Forelimb muscle (tissue), 1 donor: ENCODE measurements at regions not wholly inside any gene's neighbourhood (a gene's known extent, or its start where the extent isn't known, plus 50 kb on each side); places are given as distances from the start of the nearest gene placed in this dataset.

Source experiments
- DNase-seq: peaks from one replicate; pipeline ENCODE4 v3.0.0-alpha.2; 2013; ENCODE audit warnings: low read depth

DNA sequence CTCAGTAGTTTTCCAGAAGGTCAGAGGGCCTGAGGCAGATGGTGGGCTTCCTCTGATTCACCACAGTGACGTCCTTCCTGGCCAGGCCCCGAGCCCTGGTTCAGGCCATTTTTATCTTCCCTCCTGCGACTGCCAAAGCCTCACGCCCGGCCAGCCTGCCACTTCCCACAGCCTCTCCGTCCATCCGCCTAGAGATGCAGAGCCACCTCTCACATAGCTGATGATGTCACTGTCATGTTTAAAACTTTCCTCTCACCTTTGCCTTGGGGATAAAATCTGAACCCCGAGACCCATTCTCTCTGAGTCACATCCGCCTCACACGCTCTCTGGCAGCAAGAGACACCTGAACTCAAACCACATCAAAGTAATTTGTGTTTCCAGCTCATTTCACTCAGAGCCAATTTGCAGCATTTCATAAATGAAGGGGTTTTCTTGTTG, 175.3 kb downstream of the QDPR start:
- DNase-seq, result no peak

- no peak for DNase-seq
Observed at GRCh38 chr4:17336069-17336468, 175.8 kb downstream of the QDPR start.

DNA sequence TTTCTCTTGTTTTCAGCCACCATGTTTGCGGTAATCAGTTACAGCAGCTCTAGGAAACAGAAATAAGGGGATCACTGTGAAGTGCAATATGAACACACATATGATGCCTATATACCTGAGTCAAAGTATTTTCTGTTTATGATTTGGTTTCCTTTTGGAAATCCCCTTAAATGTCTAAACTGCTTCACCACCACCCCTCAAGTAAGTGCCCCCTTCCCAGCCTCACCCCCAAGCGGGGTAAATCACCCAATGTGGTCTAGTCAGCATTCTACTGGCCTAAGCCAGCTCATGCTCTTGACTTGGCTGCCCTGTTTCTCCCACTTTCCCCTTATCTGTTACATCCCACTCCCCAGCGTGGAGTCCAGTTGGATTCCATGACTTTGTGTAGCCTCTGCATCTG, 176.5 kb downstream of the QDPR start:
- no peak for DNase-seq

- no peak for DNase-seq
Observed at GRCh38 chr4:17332478-17332877, 179.4 kb downstream of the QDPR start.

DNA sequence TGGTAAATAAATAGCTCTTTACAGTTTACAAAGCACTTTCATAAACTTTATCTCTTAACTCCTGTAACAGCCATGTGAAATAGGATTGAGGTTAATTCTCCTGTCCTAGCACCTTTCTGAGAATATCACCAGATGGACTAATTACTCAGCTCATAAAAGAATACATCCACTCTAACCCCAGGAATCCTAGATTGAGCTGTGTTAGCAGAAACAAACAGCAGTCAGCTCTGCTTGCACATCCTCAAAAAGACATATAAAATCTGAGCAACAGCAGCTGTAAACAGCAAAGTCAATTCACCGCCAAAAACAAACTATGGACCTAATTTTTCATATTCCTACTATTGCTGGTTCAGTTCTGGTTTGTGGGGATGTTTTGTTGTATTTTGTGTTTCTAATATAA, 182.8 kb downstream of the QDPR start:
- no peak for DNase-seq

- DNase-seq, result no peak
Observed at GRCh38 chr4:17328141-17328815, 183.6 kb downstream of the QDPR start.

- DNase-seq, result no peak
Observed at GRCh38 chr4:17327591-17327990, 184.3 kb downstream of the QDPR start.

GRCh38 chr4:17326756-17327155, 185.1 kb downstream of the QDPR start:
- DNase-seq, result no peak

GRCh38 chr4:17325098-17325497, 186.8 kb downstream of the QDPR start:
- DNase-seq, result no peak

- DNase-seq, result no peak
Observed at GRCh38 chr4:17324386-17324830, 187.5 kb downstream of the QDPR start.

- no peak for DNase-seq
Observed at GRCh38 chr4:17323554-17324385, 188.1 kb downstream of the QDPR start.

GRCh38 chr4:17322514-17322913, 189.4 kb downstream of the QDPR start:
- DNase-seq, result no peak

- no peak for DNase-seq
Observed at GRCh38 chr4:17320046-17320445, 191.8 kb downstream of the QDPR start.

GRCh38 chr4:17317526-17317925, 194.4 kb downstream of the QDPR start:
- DNase-seq, result no peak

DNA sequence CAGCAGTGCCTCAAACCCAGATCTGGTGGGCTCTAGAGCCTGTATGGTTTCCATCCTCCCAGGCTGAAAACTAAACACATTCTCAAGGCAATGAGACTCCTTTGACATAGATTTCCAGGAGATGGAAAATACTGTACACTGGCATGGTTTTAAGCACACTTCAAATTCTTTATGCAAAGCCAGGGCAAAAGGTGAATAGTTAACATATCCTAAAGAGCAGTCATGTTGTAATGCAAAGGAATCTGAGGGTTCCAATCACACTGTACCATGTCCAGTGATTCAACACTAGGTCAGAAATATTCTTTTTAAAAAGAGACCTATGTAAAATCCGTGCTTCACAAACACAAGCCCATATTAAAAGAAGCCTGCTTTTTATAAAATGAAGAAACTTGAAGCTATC, 195.3 kb downstream of the QDPR start:
- DNase-seq, result no peak

GRCh38 chr4:17315459-17315858, 196.4 kb downstream of the QDPR start:
- no peak for DNase-seq

- no peak for DNase-seq
Observed at GRCh38 chr4:17313194-17313593, 198.7 kb downstream of the QDPR start.

GRCh38 chr4:17310269-17310652, 201.6 kb downstream of the QDPR start:
- DNase-seq, result no peak

GRCh38 chr4:17309567-17310268, 202.2 kb downstream of the QDPR start:
- no peak for DNase-seq

DNA sequence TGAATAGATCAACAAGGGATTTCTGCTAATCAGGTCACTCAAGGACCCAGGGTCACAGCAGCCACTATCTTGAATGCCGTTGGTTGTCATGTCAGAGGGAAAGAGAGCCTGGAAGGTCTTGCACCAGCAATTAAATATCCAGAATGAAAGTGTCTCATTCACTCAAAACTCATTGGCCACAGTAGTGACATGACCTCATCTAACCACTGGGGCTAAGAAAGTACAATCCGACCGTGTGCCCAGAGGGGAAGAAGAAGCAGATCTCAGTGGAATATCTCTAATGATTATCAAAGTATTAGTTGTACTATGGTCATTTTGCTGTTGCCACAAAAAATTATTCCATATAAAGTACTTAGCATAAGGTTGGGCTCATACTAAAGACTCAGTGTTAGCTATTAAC, 210.0 kb downstream of the QDPR start:
- no peak for DNase-seq

- DNase-seq, result no peak
Observed at GRCh38 chr4:17301266-17301665, 210.6 kb downstream of the QDPR start.
